HepG2 (cell line): ENCODE measurements at regions not wholly inside any gene's neighbourhood (a gene's known extent, or its start where the extent isn't known, plus 50 kb on each side); places are given as distances from the start of the nearest gene placed in this dataset.

ENCODE experiments used
- ATAC-seq: fragments of 200-7000 bp; cut with Tn5 transposase; 3 replicates; pipeline ENCODE4 v1.9.1; 2020; ENCODE audit warnings: mild to moderate bottlenecking, moderate library complexity
- BruUV-seq: library from RNA; stranded (reverse); fragments of 400-500 nt; replicated peaks from 2 replicates; lab custom pipeline; 2021; lab: Mats Ljungman, UMichigan
- CTCF ChIA-PET: fragments of 300-600 bp; formaldehyde crosslinking; extraction: SDS; loops from one replicate; lab custom pipeline; 2021; ENCODE audit warnings: low total read pairs, inconsistent platforms, low intra/inter-chr PET ratio; lab: Yijun Ruan, JAX
- POLR2A ChIA-PET: fragments of 350-600 bp; sonication (Branson Sonifier 250); formaldehyde crosslinking; loops from one replicate; lab custom pipeline; 2020; ENCODE audit warnings: antibody characterized with exemption, inconsistent platforms; lab: Yijun Ruan, JAX
- DNase-seq: peaks from one replicate; pipeline ENCODE4 v3.0.0-alpha.2; 2015; ENCODE audit warnings: low spot score
- FAIRE-seq: peaks from 3 replicates; lab custom pipeline; 2011; peaks lifted over from hg19 to GRCh38; lab: Jason Lieb, UNC
- H2AFZ ChIP-seq: one replicate; pipeline ENCODE4 v1.6.1; 2011; ENCODE audit warnings: low read length, inconsistent platforms
- H3K27ac ChIP-seq: fragments of 300-600 bp; 3 replicates; pipeline ENCODE4 v1.8.0; 2011; ENCODE audit warnings: mixed run types, mild to moderate bottlenecking, mixed read lengths, low read length, inconsistent platforms; ENCODE audit not compliant: insufficient read depth; ENCODE audit errors: extremely low read length
- H3K27me3 ChIP-seq, 2 experiments: fragments of 200-600 bp in 1 of 2; 2 replicates in 1 of 2; 3 replicates in 1 of 2; pipeline versions ENCODE4 v1.6.0 to v1.8.0; 2011; ENCODE audit warnings: low read length in 2 of 2, mild to moderate bottlenecking in 2 of 2, moderate library complexity in 2 of 2, inconsistent platforms in 1 of 2; ENCODE audit not compliant: insufficient read depth in 2 of 2, control insufficient read depth in 1 of 2
- H3K36me3 ChIP-seq, 2 experiments: fragments of 200-600 bp in 1 of 2; replicated peaks in 1 of 2; 2 replicates in 1 of 2; 3 replicates in 1 of 2; pipeline versions ENCODE4 v1.5.1 to v1.8.0; 2011; ENCODE audit warnings: low read length in 2 of 2, inconsistent platforms in 1 of 2; ENCODE audit not compliant: insufficient read depth in 2 of 2, control insufficient read depth in 1 of 2
- H3K4me1 ChIP-seq: 2 replicates; pipeline ENCODE4 v1.5.1; 2012; ENCODE audit warnings: low read length, inconsistent platforms; ENCODE audit not compliant: insufficient read depth
- H3K4me2 ChIP-seq: 2 replicates; pipeline ENCODE4 v1.6.0; 2011; ENCODE audit warnings: low read depth, low read length, inconsistent platforms
- H3K4me3 ChIP-seq, 3 experiments: fragments of 200-600 bp in 1 of 3; sonication (generic), shearing (Covaris generic) in 1 of 3; replicated peaks in 1 of 3; 2 replicates each; pipeline ENCODE4 v1.5.1; 2011 to 2016; ENCODE audit warnings: low read length in 3 of 3, inconsistent platforms in 2 of 3, low read depth in 2 of 3, mild to moderate bottlenecking in 2 of 3, control low read depth in 1 of 3, mixed read lengths in 1 of 3; ENCODE audit not compliant: insufficient read depth in 1 of 3
- H3K79me2 ChIP-seq: one replicate; pipeline ENCODE4 v1.6.1; 2011; ENCODE audit warnings: low read length, inconsistent platforms; ENCODE audit not compliant: insufficient read depth
- H3K9ac ChIP-seq: 2 replicates; pipeline ENCODE4 v1.6.0; 2011; ENCODE audit warnings: mild to moderate bottlenecking, low read depth, low read length, inconsistent platforms; ENCODE audit not compliant: insufficient read depth
- H3K9me3 ChIP-seq: 2 replicates; pipeline ENCODE4 v1.5.1; 2012; ENCODE audit warnings: mild to moderate bottlenecking, low read length
- H4K20me1 ChIP-seq: 2 replicates; pipeline ENCODE4 v1.6.0; 2011; ENCODE audit warnings: inconsistent platforms, mild to moderate bottlenecking, low read length, moderate library complexity; ENCODE audit not compliant: insufficient read depth
- SYNCRIP ChIP-seq: fragments of 200-400 bp; formaldehyde crosslinking; IDR thresholded peaks from 2 replicates; pipeline ENCODE4 v1.6.1; 2018; ENCODE audit warnings: mild to moderate bottlenecking, low read depth, low read length; ENCODE audit not compliant: insufficient read depth
- ZNF446 ChIP-seq: sonication (generic); formaldehyde crosslinking; IDR thresholded peaks from 2 replicates; pipeline ENCODE4 v1.5.0; 2020; ENCODE audit warnings: mild to moderate bottlenecking, missing genetic modification reagents
- ZNF709 ChIP-seq: sonication (generic); formaldehyde crosslinking; IDR thresholded peaks from 2 replicates; pipeline ENCODE4 v1.5.0; 2020; ENCODE audit warnings: mild to moderate bottlenecking, missing genetic modification reagents
- WGBS: methylation state at CpG from one replicate; pipeline ENCODE4 v1.1.6; 2017; ENCODE audit warnings: low lambda C conversion rate; 5-methylcytosine and 5-hydroxymethylcytosine counted together
- in situ Hi-C: cut with HindIII; loops from 2 replicates; pipeline ENCODE4 v1.10.0; 2017; ENCODE audit warnings: low pct_unique_long_range_greater_than_20kb; ENCODE audit not compliant: extremely low pct_ligation_motif_present
- intact Hi-C: fragments of 100-400 bp; cut with micrococcal nuclease; formaldehyde crosslinking; loops from one replicate; pipeline ENCODE4 v1.10.0; 2022; ENCODE audit not compliant: unreplicated experiment
- TF ChIP-seq, protein P1 (sequence below): sonication (generic); formaldehyde crosslinking; IDR thresholded peaks from 2 replicates; pipeline ENCODE4 v1.5.0; 2020; ENCODE audit warnings: missing genetic modification reagents, mild to moderate bottlenecking, borderline replicate concordance
- TF ChIP-seq, protein P2 (sequence below), 2 experiments: fragments of 450-650 bp in 1 of 2; sonication (generic) in 1 of 2; formaldehyde crosslinking; IDR thresholded peaks; 2 replicates each; pipeline versions ENCODE4 v1.5.0 to v1.8.0; 2020 to 2022; ENCODE audit warnings: mild to moderate bottlenecking in 1 of 2, missing genetic modification reagents in 1 of 2
- TF ChIP-seq, protein P3 (sequence below): sonication (generic); formaldehyde crosslinking; IDR thresholded peaks from 2 replicates; pipeline ENCODE4 v1.4.0; 2020; ENCODE audit warnings: missing genetic modification reagents; ENCODE audit errors: not compliant biosample characterization
- TF ChIP-seq, protein P4 (sequence below): IDR thresholded peaks from 2 replicates; pipeline ENCODE4 v1.6.1; 2016; ENCODE audit warnings: missing compliant biosample characterization, missing genetic modification reagents, borderline replicate concordance
- TF ChIP-seq, protein P5 (sequence below): fragments of 450-650 bp; IDR thresholded peaks from 2 replicates; pipeline ENCODE4 v1.6.1; 2016
- TF ChIP-seq, protein P6 (sequence below): sonication (generic); formaldehyde crosslinking; IDR thresholded peaks from 2 replicates; pipeline ENCODE4 v1.4.0; 2020; ENCODE audit warnings: missing genetic modification reagents

DNA sequence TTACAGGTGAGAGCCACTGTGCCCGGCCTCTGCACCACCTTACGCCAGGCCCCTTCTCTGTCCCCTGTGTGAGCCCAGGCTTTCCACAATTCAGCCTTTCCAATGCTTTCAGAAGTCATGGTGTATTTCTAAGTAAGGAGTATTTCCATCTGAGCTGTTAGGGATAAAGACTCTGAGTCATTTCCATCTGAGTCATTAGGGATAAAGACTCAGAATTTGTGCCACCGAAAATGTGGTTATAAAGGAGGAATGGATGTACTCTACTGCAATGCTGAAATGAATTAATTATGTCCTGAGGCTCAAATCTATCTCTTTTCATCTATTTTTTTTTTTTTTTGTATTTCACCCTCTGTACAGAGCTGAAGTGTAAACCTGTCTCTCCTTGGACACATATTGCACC is 84.0 kb downstream of the GATA3 start:
- Histone ChIP-seq H3K4me2 (no peak overlapping the region), H3K9ac (no peak overlapping the region), H3K79me2 (no peaks in the 10 kb centered on the region), H3K4me3 (no peak overlapping the region), H4K20me1 (no peaks in the 10 kb centered on the region), H3K4me1 (no peaks in the 10 kb centered on the region), H3K27me3 (peaks cover 0 to 10% of the 10 kb centered on the region in 2 experiments; a peak in 2 of 5 replicates), H3K9me3 (no peaks in the 10 kb centered on the region), H2AFZ (no peak overlapping the region), H3K36me3 (no peaks in the 10 kb centered on the region), H3K27ac (no peak overlapping the region)
- 14% methylated on average over 3 of the region's 3 CpGs for WGBS
- DNase-seq (no peak), ATAC-seq (no peak), FAIRE-seq (no peak)
- POLR2A ChIA-PET, result no interaction called here
- intact Hi-C loops, result no loop called here
- in situ Hi-C loops, result no loop called here
- CTCF ChIA-PET, result no interaction called here
- BruUV-seq, result no TSS peak
- TF ChIP-seq, protein P1, sequence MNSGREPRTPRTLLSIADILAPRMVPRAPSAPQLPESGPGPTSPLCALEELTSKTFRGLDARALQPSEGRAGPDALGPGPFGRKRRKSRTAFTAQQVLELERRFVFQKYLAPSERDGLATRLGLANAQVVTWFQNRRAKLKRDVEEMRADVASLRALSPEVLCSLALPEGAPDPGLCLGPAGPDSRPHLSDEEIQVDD, result no peak
- TF ChIP-seq, protein P2, sequence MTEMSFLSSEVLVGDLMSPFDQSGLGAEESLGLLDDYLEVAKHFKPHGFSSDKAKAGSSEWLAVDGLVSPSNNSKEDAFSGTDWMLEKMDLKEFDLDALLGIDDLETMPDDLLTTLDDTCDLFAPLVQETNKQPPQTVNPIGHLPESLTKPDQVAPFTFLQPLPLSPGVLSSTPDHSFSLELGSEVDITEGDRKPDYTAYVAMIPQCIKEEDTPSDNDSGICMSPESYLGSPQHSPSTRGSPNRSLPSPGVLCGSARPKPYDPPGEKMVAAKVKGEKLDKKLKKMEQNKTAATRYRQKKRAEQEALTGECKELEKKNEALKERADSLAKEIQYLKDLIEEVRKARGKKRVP (CRISPR knock-in tag; IDR thresholded peaks at IDR 0.05), result no peak
- TF ChIP-seq, protein P3, sequence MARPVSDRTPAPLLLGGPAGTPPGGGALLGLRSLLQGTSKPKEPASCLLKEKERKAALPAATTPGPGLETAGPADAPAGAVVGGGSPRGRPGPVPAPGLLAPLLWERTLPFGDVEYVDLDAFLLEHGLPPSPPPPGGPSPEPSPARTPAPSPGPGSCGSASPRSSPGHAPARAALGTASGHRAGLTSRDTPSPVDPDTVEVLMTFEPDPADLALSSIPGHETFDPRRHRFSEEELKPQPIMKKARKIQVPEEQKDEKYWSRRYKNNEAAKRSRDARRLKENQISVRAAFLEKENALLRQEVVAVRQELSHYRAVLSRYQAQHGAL (CRISPR knock-in tag), result no peak
- TF ChIP-seq SYNCRIP, result no peak
- no peak for TF ChIP-seq ZNF709 (CRISPR knock-in tag)
- TF ChIP-seq ZNF446 (CRISPR knock-in tag), result no peak
- TF ChIP-seq, protein P4, sequence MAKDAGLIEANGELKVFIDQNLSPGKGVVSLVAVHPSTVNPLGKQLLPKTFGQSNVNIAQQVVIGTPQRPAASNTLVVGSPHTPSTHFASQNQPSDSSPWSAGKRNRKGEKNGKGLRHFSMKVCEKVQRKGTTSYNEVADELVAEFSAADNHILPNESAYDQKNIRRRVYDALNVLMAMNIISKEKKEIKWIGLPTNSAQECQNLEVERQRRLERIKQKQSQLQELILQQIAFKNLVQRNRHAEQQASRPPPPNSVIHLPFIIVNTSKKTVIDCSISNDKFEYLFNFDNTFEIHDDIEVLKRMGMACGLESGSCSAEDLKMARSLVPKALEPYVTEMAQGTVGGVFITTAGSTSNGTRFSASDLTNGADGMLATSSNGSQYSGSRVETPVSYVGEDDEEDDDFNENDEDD, result no peak
- TF ChIP-seq, protein P5, sequence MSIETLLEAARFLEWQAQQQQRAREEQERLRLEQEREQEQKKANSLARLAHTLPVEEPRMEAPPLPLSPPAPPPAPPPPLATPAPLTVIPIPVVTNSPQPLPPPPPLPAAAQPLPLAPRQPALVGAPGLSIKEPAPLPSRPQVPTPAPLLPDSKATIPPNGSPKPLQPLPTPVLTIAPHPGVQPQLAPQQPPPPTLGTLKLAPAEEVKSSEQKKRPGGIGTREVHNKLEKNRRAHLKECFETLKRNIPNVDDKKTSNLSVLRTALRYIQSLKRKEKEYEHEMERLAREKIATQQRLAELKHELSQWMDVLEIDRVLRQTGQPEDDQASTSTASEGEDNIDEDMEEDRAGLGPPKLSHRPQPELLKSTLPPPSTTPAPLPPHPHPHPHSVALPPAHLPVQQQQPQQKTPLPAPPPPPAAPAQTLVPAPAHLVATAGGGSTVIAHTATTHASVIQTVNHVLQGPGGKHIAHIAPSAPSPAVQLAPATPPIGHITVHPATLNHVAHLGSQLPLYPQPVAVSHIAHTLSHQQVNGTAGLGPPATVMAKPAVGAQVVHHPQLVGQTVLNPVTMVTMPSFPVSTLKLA, result no peak
- TF ChIP-seq, protein P6, sequence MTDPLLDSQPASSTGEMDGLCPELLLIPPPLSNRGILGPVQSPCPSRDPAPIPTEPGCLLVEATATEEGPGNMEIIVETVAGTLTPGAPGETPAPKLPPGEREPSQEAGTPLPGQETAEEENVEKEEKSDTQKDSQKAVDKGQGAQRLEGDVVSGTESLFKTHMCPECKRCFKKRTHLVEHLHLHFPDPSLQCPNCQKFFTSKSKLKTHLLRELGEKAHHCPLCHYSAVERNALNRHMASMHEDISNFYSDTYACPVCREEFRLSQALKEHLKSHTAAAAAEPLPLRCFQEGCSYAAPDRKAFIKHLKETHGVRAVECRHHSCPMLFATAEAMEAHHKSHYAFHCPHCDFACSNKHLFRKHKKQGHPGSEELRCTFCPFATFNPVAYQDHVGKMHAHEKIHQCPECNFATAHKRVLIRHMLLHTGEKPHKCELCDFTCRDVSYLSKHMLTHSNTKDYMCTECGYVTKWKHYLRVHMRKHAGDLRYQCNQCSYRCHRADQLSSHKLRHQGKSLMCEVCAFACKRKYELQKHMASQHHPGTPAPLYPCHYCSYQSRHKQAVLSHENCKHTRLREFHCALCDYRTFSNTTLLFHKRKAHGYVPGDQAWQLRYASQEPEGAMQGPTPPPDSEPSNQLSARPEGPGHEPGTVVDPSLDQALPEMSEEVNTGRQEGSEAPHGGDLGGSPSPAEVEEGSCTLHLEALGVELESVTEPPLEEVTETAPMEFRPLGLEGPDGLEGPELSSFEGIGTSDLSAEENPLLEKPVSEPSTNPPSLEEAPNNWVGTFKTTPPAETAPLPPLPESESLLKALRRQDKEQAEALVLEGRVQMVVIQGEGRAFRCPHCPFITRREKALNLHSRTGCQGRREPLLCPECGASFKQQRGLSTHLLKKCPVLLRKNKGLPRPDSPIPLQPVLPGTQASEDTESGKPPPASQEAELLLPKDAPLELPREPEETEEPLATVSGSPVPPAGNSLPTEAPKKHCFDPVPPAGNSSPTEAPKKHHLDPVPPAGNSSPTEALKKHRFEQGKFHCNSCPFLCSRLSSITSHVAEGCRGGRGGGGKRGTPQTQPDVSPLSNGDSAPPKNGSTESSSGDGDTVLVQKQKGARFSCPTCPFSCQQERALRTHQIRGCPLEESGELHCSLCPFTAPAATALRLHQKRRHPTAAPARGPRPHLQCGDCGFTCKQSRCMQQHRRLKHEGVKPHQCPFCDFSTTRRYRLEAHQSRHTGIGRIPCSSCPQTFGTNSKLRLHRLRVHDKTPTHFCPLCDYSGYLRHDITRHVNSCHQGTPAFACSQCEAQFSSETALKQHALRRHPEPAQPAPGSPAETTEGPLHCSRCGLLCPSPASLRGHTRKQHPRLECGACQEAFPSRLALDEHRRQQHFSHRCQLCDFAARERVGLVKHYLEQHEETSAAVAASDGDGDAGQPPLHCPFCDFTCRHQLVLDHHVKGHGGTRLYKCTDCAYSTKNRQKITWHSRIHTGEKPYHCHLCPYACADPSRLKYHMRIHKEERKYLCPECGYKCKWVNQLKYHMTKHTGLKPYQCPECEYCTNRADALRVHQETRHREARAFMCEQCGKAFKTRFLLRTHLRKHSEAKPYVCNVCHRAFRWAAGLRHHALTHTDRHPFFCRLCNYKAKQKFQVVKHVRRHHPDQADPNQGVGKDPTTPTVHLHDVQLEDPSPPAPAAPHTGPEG, result no peak
